ENCODE measurements at regions not wholly inside any gene's neighbourhood (a gene's known extent, or its start where the extent isn't known, plus 50 kb on each side); places are given as distances from the start of the nearest gene placed in this dataset.

GRCh38 chr11:109241988-109242536 is 179.9 kb upstream of the C11orf87 start:
- H3K4me3 ChIP-seq (ENCODE audit: control insufficient read depth, low read depth, low read length): no peak overlapping the region
- DNase-seq (ENCODE audit: low read depth): no peak
- TF ChIP-seq CTCF (IDR thresholded peaks at IDR 0.05; ENCODE audit: control insufficient read depth, insufficient read depth, low read depth, low read length, missing control alignments): no peak

GRCh38 chr11:109247071-109247470 is 174.9 kb upstream of the C11orf87 start:
- DNase-seq (ENCODE audit: low read depth): no peak
- TF ChIP-seq CTCF (IDR thresholded peaks at IDR 0.05; ENCODE audit: control insufficient read depth, insufficient read depth, low read depth, low read length, missing control alignments): no peak
- H3K4me3 ChIP-seq (ENCODE audit: control insufficient read depth, low read depth, low read length): no peak overlapping the region

- DNase-seq (ENCODE audit: low read depth): no peak
- no peak overlapping the region for H3K4me3 ChIP-seq (ENCODE audit: control insufficient read depth, low read depth, low read length)
- no peak for TF ChIP-seq CTCF (IDR thresholded peaks at IDR 0.05; ENCODE audit: control insufficient read depth, insufficient read depth, low read depth, low read length, missing control alignments)
Observed at GRCh38 chr11:109249597-109249996, 172.4 kb upstream of the C11orf87 start.

GRCh38 chr11:109251230-109251629 is 170.8 kb upstream of the C11orf87 start:
- TF ChIP-seq CTCF (IDR thresholded peaks at IDR 0.05; ENCODE audit: control insufficient read depth, insufficient read depth, low read depth, low read length, missing control alignments): no peak
- H3K4me3 ChIP-seq (ENCODE audit: control insufficient read depth, low read depth, low read length): no peak overlapping the region

GRCh38 chr11:109264128-109264527 is 157.9 kb upstream of the C11orf87 start:
- TF ChIP-seq CTCF (IDR thresholded peaks at IDR 0.05; ENCODE audit: control insufficient read depth, insufficient read depth, low read depth, low read length, missing control alignments): no peak
- DNase-seq (ENCODE audit: low read depth): no peak
- H3K4me3 ChIP-seq (ENCODE audit: control insufficient read depth, low read depth, low read length): no peak overlapping the region

More at GRCh38 chr11:109251230-109251629, 170.8 kb upstream of the C11orf87 start:
- no peak for DNase-seq (ENCODE audit: low read depth)

GRCh38 chr11:109267293-109268095 is 154.5 kb upstream of the C11orf87 start:
- no peak overlapping the region for H3K4me3 ChIP-seq (ENCODE audit: control insufficient read depth, low read depth, low read length)
- no peak for TF ChIP-seq CTCF (IDR thresholded peaks at IDR 0.05; ENCODE audit: control insufficient read depth, insufficient read depth, low read depth, low read length, missing control alignments)
- DNase-seq (ENCODE audit: low read depth): no peak
